ENCODE measurements at regions not wholly inside any gene's neighbourhood (a gene's known extent, or its start where the extent isn't known, plus 50 kb on each side); places are given as distances from the start of the nearest gene placed in this dataset.

GRCh38 chr6:56890066-56890465, 64.8 kb upstream of the BEND6 start:
- WGBS, 5 donors = 46 to 67% (median 61%) methylated on average over 3 of the region's 3 CpGs
- DNase-seq = no peak
- Histone ChIP-seq H3K36me3 (no peaks in the 10 kb centered on the region), H3K27ac (no peak overlapping the region), H3K27me3 (no peaks in the 10 kb centered on the region), H3K9me3 (no peaks in the 10 kb centered on the region), H3K4me3 (no peak overlapping the region), H3K4me1 (peaks cover 0 to 7% (median 0%) of the 10 kb centered on the region in 4 donors)
- intact Hi-C loops (cut with DNase I; ENCODE audit: low total_unique reads) = no loop called here
- TF ChIP-seq POLR2A (IDR thresholded peaks at IDR 0.05) (no peak), POLR2AphosphoS5 (IDR thresholded peaks at IDR 0.05) (no peak), EP300 (IDR thresholded peaks at IDR 0.05) (no peak), CTCF (IDR thresholded peaks at IDR 0.05) (no peak)

- H3K9me3 ChIP-seq = no peaks in the 10 kb centered on the region
- H3K4me1 ChIP-seq = peaks cover 0 to 7% (median 0%) of the 10 kb centered on the region in 4 donors
- no peak overlapping the region for H3K4me3 ChIP-seq
- no peak for TF ChIP-seq POLR2AphosphoS5 (IDR thresholded peaks at IDR 0.05)
- no peak for TF ChIP-seq CTCF (IDR thresholded peaks at IDR 0.05)
- no peak for TF ChIP-seq POLR2A (IDR thresholded peaks at IDR 0.05)
- H3K36me3 ChIP-seq = no peaks in the 10 kb centered on the region
- intact Hi-C loops (cut with DNase I; ENCODE audit: low total_unique reads) = no loop called here
- no peaks in the 10 kb centered on the region for H3K27me3 ChIP-seq
- no peak for DNase-seq
- H3K27ac ChIP-seq = no peak overlapping the region
Observed at GRCh38 chr6:56889492-56889891, 65.4 kb upstream of the BEND6 start.

- intact Hi-C loops (cut with DNase I; ENCODE audit: low total_unique reads) = no loop called here
- Histone ChIP-seq H3K4me3 (no peak overlapping the region), H3K27ac (no peak overlapping the region), H3K27me3 (no peaks in the 10 kb centered on the region), H3K9me3 (no peaks in the 10 kb centered on the region), H3K4me1 (peaks cover 0 to 7% (median 0%) of the 10 kb centered on the region in 4 donors), H3K36me3 (no peaks in the 10 kb centered on the region)
- DNase-seq = no peak
- WGBS, 5 donors = 76 to 90% (median 88%) methylated on average over 1 of the region's 1 CpG
- TF ChIP-seq POLR2A (IDR thresholded peaks at IDR 0.05) (no peak), POLR2AphosphoS5 (IDR thresholded peaks at IDR 0.05) (no peak), CTCF (IDR thresholded peaks at IDR 0.05) (no peak)
Observed at GRCh38 chr6:56888687-56889086, 66.2 kb upstream of the BEND6 start.

- Histone ChIP-seq H3K9me3 (no peaks in the 10 kb centered on the region), H3K36me3 (no peaks in the 10 kb centered on the region), H3K4me1 (peaks cover 0 to 7% (median 0%) of the 10 kb centered on the region in 4 donors), H3K27me3 (no peaks in the 10 kb centered on the region), H3K27ac (no peak overlapping the region), H3K4me3 (no peak overlapping the region)
- TF ChIP-seq POLR2AphosphoS5 (IDR thresholded peaks at IDR 0.05) (no peak), EP300 (IDR thresholded peaks at IDR 0.05) (no peak), CTCF (IDR thresholded peaks at IDR 0.05) (no peak), POLR2A (IDR thresholded peaks at IDR 0.05) (no peak)
- intact Hi-C loops (cut with DNase I; ENCODE audit: low total_unique reads) = no loop called here
- WGBS, 5 donors = 60 to 77% (median 64%) methylated on average over 1 of the region's 1 CpG
- DNase-seq = no peak
Observed at GRCh38 chr6:56887086-56887485, 67.8 kb upstream of the BEND6 start.
